K562 (cell line): ENCODE measurements at regions not wholly inside any gene's neighbourhood (a gene's known extent, or its start where the extent isn't known, plus 50 kb on each side); places are given as distances from the start of the nearest gene placed in this dataset.

Experiments
- ATF7 ChIP-seq: fragments of 450-650 bp; IDR thresholded peaks from 2 replicates; pipeline ENCODE4 v1.7.1; 2014; ENCODE audit warnings: mild to moderate bottlenecking, moderate library complexity
- BRF1 ChIP-seq: IDR thresholded peaks from 3 replicates; pipeline ENCODE4 v1.6.1; 2011; ENCODE audit warnings: borderline replicate concordance, mild to moderate bottlenecking; ENCODE audit not compliant: insufficient read length; ENCODE audit errors: extremely low read depth
- CEBPG ChIP-seq, 3 experiments: fragments of 200-800 bp in 1 of 3; sonication (Bioruptor generic) in 1 of 3; sonication (generic) in 1 of 3; formaldehyde crosslinking in 1 of 3; IDR thresholded peaks in 2 of 3; conservative IDR thresholded peaks in 1 of 3; 2 replicates each; pipeline versions ENCODE4 v1.6.1 to v1.8.0; 2016 to 2022; ENCODE audit warnings: missing compliant biosample characterization in 2 of 3, missing genetic modification characterization in 2 of 3, mild to moderate bottlenecking in 1 of 3, missing genetic modification reagents in 1 of 3
- CTBP1 ChIP-seq: fragments of 450-650 bp; IDR thresholded peaks from 2 replicates; pipeline ENCODE4 v1.6.1; 2016; ENCODE audit warnings: borderline replicate concordance
- ELF2 ChIP-seq: fragments of 250-450 bp; sonication (Bioruptor Pico); IDR thresholded peaks from 2 replicates; pipeline ENCODE4 v1.5.0; 2021; ENCODE audit warnings: mild to moderate bottlenecking
- FOXP1 ChIP-seq: sonication (generic); formaldehyde crosslinking; IDR thresholded peaks from 2 replicates; pipeline ENCODE4 v1.8.0; 2022; ENCODE audit warnings: mild to moderate bottlenecking, missing genetic modification reagents
- HDAC2 ChIP-seq: fragments of 450-650 bp; IDR thresholded peaks from 2 replicates; pipeline ENCODE4 v1.6.1; 2016; ENCODE audit warnings: mild to moderate bottlenecking
- ILK ChIP-seq: fragments of 450-650 bp; IDR thresholded peaks from 2 replicates; pipeline ENCODE4 v1.6.1; 2016; ENCODE audit warnings: missing genetic modification characterization, low read depth, mild to moderate bottlenecking, missing compliant biosample characterization, moderate library complexity, borderline replicate concordance
- KAT2B ChIP-seq: IDR thresholded peaks from one replicate; pipeline ENCODE4 v1.6.1; 2012; ENCODE audit warnings: low read depth, mild to moderate bottlenecking, control low read depth, inconsistent platforms, low read length, moderate library complexity
- KLF13 ChIP-seq: fragments of 450-650 bp; IDR thresholded peaks from 2 replicates; pipeline ENCODE4 v1.6.1; 2016; ENCODE audit warnings: missing genetic modification characterization, low read depth, mild to moderate bottlenecking, missing compliant biosample characterization, moderate library complexity, borderline replicate concordance
- MEF2A ChIP-seq: IDR thresholded peaks from 2 replicates; pipeline ENCODE4 v1.6.1; 2011; ENCODE audit warnings: low read depth, mild to moderate bottlenecking, low read length, moderate library complexity; ENCODE audit not compliant: control insufficient read depth
- NEUROD1 ChIP-seq: fragments of 150-350 bp; IDR thresholded peaks from 2 replicates; pipeline ENCODE4 v1.6.1; 2014; ENCODE audit warnings: borderline replicate concordance, low read length, low read depth; ENCODE audit not compliant: partially characterized antibody
- NR2C2 ChIP-seq, 2 experiments: fragments of 200-800 bp in 1 of 2; sonication (Bioruptor generic) in 1 of 2; sonication (generic) in 1 of 2; formaldehyde crosslinking in 1 of 2; IDR thresholded peaks; 2 replicates each; pipeline versions ENCODE4 v1.6.1 to v1.8.0; 2016 to 2022; ENCODE audit warnings: mild to moderate bottlenecking in 1 of 2, missing compliant biosample characterization in 1 of 2, missing genetic modification characterization in 1 of 2, missing genetic modification reagents in 1 of 2
- PBX2 ChIP-seq, 2 experiments: IDR thresholded peaks in 1 of 2; conservative IDR thresholded peaks in 1 of 2; 2 replicates each; pipeline ENCODE4 v1.6.1; 2016; ENCODE audit warnings: low read depth in 2 of 2, mild to moderate bottlenecking in 1 of 2, missing compliant biosample characterization in 1 of 2, missing genetic modification characterization in 1 of 2, moderate library complexity in 1 of 2
- POLR2AphosphoS5 ChIP-seq: IDR thresholded peaks from 2 replicates; pipeline ENCODE4 v1.6.1; 2011; ENCODE audit warnings: mild to moderate bottlenecking, low read depth, low read length, moderate library complexity; ENCODE audit not compliant: control insufficient read depth, insufficient read depth
- TF ChIP-seq, protein P1 (sequence below): fragments of 450-650 bp; IDR thresholded peaks from 2 replicates; pipeline ENCODE4 v1.7.0; 2016; ENCODE audit warnings: borderline replicate concordance

- TF ChIP-seq PBX2 (CRISPR knock-in tag; IDR thresholded peaks at IDR 0.05; ENCODE audit: low read depth) = no peak
- peak; percentile 66 for TF ChIP-seq PBX2 (tag; conservative IDR thresholded peaks at IDR 0.05; ENCODE audit: low read depth)
- no peak for TF ChIP-seq BRF1
- TF ChIP-seq POLR2AphosphoS5 = no peak
- TF ChIP-seq CTBP1 = peak; percentile 94
- no peak for TF ChIP-seq KAT2B
- TF ChIP-seq KLF13 = no peak
- TF ChIP-seq ELF2 (CRISPR knock-in tag) = 0 out of 2 replicates have a peak, but pooled peaks have one; percentile 50
- TF ChIP-seq NR2C2 (CRISPR knock-in tag; IDR thresholded peaks at IDR 0.05) = no peak
- TF ChIP-seq NR2C2 (tag; IDR thresholded peaks at IDR 0.05) = no peak
- TF ChIP-seq HDAC2 = no peak; the same call in none of the 2 replicates
- no peak for TF ChIP-seq MEF2A
- TF ChIP-seq, protein P1, sequence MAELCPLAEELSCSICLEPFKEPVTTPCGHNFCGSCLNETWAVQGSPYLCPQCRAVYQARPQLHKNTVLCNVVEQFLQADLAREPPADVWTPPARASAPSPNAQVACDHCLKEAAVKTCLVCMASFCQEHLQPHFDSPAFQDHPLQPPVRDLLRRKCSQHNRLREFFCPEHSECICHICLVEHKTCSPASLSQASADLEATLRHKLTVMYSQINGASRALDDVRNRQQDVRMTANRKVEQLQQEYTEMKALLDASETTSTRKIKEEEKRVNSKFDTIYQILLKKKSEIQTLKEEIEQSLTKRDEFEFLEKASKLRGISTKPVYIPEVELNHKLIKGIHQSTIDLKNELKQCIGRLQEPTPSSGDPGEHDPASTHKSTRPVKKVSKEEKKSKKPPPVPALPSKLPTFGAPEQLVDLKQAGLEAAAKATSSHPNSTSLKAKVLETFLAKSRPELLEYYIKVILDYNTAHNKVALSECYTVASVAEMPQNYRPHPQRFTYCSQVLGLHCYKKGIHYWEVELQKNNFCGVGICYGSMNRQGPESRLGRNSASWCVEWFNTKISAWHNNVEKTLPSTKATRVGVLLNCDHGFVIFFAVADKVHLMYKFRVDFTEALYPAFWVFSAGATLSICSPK = no peak
- TF ChIP-seq NEUROD1 = no peak
- no peak; the same call in 1 of the 2 replicates for TF ChIP-seq ATF7
- TF ChIP-seq ILK (tag) = no peak
- no peak for TF ChIP-seq CEBPG (CRISPR knock-in tag; IDR thresholded peaks at IDR 0.05)
- no peak for TF ChIP-seq CEBPG (tag; conservative IDR thresholded peaks at IDR 0.05 in 1 of 2, IDR thresholded peaks at IDR 0.05 in 1 of 2)
- TF ChIP-seq FOXP1 (CRISPR knock-in tag) = no peak
Observed at GRCh38 chr2:157934684-157935377, 58.7 kb upstream of the ACVR1 start (continued).
